SK-MEL-5 (cell line): ENCODE measurements at regions not wholly inside any gene's neighbourhood (a gene's known extent, or its start where the extent isn't known, plus 50 kb on each side); places are given as distances from the start of the nearest gene placed in this dataset.
"Not testable (repeated sequence)": the region's sequence is repeated elsewhere in the genome, so short reads cannot be mapped to it uniquely, and the experiment has no call there.

Experiments used
- DNase-seq: peaks from one replicate; pipeline ENCODE4 v3.0.0-alpha.2; 2016; ENCODE audit warnings: low read depth, low spot score
- in situ Hi-C: cut with HindIII; loops from 2 replicates; pipeline ENCODE4 v1.10.0; 2016; ENCODE audit warnings: low sequenced_read_pairs, high pct_unique_total_duplicates, low pct_unique_long_range_greater_than_20kb

DNA sequence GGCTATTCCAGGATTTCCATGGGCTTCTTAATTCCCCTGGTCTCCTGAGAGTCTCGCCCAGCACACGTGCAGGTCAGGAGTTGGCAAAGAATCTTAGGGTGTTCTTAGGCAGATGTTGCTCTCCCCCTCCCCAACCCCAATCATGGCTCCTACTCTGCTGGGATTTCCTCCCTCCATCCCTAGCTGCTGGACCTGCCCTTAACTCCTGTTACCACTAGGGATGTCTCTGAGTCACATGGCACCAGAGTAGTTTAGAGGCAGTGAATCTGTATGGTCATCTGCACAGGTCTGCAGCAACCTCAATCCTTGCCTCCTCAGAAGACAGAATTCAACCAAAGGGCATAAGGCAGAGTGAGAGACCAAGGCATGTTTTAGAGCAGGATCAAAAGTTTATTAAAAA, 51.8 kb upstream of the CHST3 start:
- in situ Hi-C loops = no loop called here
- DNase-seq = peak; percentile 39

DNA sequence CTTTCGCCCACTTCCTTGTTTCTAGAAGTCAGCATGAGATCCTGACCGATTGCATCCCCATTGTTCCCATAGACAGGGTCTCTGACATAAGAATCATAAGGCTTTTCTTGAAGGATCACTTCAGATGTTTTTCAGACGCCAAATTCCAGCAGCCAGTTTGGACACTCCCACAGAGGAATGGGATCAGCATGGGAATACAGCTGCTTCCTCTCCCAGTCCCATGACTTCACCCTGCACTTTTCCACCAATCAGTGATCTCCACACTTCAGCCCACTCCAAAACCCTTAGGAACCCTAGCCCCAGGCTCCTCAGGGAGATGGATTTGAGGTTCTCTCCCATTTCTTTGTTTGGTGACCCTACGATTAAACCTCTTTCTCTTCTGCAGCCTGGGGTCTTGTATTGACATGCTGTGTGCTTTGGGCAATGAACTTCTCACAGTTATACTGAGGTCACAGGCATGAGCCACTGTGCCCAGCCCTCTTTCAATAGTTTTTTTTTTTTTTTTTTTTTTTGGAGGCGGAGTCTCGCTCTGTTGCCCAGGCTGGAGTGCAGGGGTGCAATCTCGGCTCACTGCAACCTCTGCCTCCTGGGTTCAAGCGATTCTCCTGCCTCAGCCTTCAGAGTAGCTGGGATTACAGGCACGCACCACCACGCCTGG, 52.8 kb upstream of the CHST3 start:
- DNase-seq = peak; percentile 83

DNA sequence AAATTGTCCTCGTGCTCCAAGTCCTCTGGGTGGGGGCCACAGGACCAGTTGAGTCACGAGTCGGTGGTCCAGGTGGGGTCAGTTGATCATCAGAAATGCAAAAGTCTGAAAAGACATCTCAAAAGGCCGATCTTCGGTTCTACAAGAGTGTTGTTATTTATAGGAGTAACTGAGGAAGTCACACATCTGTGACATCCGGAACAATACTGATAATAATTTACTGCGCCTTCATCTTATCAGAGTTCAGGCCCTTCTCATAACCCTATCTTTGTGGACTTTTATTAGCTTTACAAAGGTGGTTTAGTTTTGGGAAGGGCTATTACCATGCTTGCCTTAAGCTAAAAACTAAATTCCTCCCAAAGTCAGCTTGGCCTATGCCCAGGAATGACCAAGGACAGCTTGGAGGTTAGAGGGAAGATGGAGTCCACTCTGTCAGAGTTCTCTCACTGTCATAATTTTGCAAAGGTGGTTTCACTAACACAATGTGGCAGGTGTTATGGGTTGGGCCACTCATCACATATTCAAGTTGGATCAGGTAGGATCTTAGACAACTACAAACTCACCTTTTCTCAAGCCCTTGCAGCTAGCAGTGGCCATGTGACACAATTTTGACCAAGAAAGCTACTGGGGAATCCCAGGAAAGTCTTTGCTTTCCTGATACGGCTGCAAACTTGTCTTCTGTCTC, 54.7 kb upstream of the CHST3 start:
- no peak for DNase-seq
- in situ Hi-C loops = no loop called here

More for the DNA sequence above, 52.8 kb upstream of the CHST3 start:
- in situ Hi-C loops = no loop called here

DNA sequence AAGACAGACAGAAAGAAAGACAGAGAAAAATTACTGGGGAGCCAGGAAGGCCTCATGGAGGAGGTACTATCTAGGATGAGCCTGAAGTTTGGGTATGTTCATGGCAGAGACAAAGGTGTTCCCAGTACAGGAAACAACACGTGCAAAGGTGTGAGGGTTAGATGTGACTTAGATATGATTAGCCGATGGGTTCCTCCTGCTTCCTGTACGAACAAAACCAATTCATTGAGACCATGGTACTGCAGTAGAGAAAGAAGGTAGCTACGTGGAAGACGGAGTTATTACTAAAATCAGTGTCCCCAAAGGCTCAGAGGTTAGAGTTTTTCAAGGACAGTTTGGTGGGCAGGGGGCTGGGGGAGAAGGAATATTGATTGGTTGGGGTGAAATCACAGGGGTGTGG, 55.2 kb upstream of the CHST3 start:
- no peak for DNase-seq
- in situ Hi-C loops = no loop called here

DNA sequence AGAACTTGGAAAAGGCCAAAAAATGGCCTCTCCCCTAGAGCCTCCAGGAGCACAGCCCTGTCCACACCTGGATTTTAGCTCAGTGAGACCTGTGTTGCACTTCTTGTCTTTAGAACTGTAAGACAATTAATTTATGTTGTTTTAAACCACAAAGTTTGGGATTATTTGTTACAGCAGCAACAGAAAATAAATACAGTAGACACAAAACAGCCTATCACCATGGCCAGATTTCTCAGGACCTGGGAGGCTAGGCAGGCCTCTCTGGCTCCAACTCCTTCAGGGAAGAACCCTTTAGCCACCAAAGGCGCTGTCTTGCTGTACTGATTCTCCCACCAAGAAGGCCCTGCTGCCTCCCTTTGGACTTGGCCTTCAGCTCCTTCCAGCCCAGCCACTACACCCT, 54.1 kb upstream of the PSAP start:
- DNase-seq = no peak
- in situ Hi-C loops = no loop called here

DNA sequence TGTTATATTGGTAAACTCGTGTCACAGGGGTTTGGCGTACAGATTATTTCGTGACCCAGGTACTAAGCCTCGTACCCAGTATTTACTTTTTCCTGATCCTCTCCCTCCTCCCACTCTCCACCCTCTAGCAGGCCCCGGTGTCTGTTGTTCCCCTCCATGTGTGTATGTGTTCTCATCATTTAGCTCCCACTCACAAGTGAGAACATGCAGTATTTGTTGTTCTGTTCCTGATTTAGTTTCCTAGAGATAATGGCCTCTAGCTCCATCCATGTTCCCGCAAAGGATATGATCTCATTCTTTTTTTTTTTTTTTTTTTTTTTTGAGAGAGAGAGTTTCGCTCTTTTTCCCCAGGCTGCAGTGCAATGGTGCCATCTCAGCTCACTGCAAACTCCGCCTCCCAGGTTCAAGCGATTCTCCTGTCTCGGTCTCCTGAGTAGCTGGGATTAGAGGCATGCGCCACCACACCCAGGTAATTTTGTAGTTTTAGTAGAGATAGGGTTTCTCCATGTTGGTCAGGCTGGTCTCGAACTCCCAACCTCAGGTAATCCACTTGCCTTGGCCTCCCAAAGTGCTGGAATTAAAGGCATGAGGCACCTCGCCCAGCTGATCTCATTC, 52.7 kb upstream of the PSAP start:
- DNase-seq, in situ Hi-C loops: not testable (repeated sequence)

DNA sequence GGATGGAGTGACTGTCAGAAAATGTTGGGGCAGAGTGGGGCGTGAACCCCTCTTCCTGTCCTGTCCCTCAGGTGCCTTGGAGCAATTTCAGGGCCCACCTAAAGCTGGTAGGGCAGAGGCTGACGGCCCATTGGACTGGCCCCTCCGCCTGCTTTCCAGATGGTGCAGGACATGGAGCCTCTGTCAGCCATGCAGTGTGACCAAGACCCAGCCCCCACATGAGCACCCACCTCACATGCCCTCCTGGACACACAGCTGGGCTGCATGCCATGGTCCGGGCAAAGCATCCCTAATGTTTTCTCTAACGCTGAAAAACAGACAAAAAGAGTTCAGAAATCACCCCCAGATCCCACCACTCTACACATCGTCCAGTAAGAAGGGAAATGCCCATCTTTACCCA, 51.3 kb upstream of the PSAP start:
- DNase-seq = no peak
- in situ Hi-C loops = no loop called here
